GM21723 (cell line): ENCODE measurements at regions not wholly inside any gene's neighbourhood (a gene's known extent, or its start where the extent isn't known, plus 50 kb on each side); places are given as distances from the start of the nearest gene placed in this dataset.

Source experiments
- ATAC-seq: cut with Tn5 transposase; IDR thresholded peaks from one replicate; pipeline ENCODE4 v1.9.1; 2021; ENCODE audit warnings: mild to moderate bottlenecking, moderate library complexity; ENCODE audit not compliant: unreplicated experiment

GRCh38 chr16:86104537-86105048 lies 205.6 kb downstream of the IRF8 start:
- ATAC-seq, result no peak

GRCh38 chr16:86107215-86107825 lies 208.4 kb downstream of the IRF8 start:
- ATAC-seq, result no peak

GRCh38 chr16:86108062-86108461 lies 209.1 kb downstream of the IRF8 start:
- ATAC-seq, result no peak

- ATAC-seq, result no peak
Observed at GRCh38 chr16:86110134-86110533, 211.2 kb downstream of the IRF8 start.

GRCh38 chr16:86110726-86111125 lies 211.8 kb downstream of the IRF8 start:
- no peak for ATAC-seq

GRCh38 chr16:86112178-86112577 lies 213.2 kb downstream of the IRF8 start:
- ATAC-seq, result no peak

GRCh38 chr16:86117235-86117634 lies 218.3 kb downstream of the IRF8 start:
- ATAC-seq, result no peak

- ATAC-seq, result no peak
Observed at GRCh38 chr16:86117756-86118155, 218.8 kb downstream of the IRF8 start.

GRCh38 chr16:86118467-86119307 lies 219.7 kb downstream of the IRF8 start:
- no peak for ATAC-seq

GRCh38 chr16:86120201-86121192 lies 221.5 kb downstream of the IRF8 start:
- ATAC-seq, result no peak

GRCh38 chr16:86121374-86122010 lies 222.5 kb downstream of the IRF8 start:
- no peak for ATAC-seq

- no peak for ATAC-seq
Observed at GRCh38 chr16:86122681-86123342, 223.8 kb downstream of the IRF8 start.

GRCh38 chr16:86124321-86124720 lies 225.4 kb downstream of the IRF8 start:
- ATAC-seq, result no peak

GRCh38 chr16:86126891-86127290 lies 227.9 kb downstream of the IRF8 start:
- no peak for ATAC-seq

GRCh38 chr16:86127366-86127765 lies 228.4 kb downstream of the IRF8 start:
- no peak for ATAC-seq

GRCh38 chr16:86128246-86128645 lies 229.3 kb downstream of the IRF8 start:
- no peak for ATAC-seq

GRCh38 chr16:86129541-86129940 lies 230.6 kb downstream of the IRF8 start:
- ATAC-seq, result no peak

- no peak for ATAC-seq
Observed at GRCh38 chr16:86133377-86133776, 234.4 kb downstream of the IRF8 start.

- ATAC-seq, result no peak
Observed at GRCh38 chr16:86133847-86134375, 234.9 kb downstream of the IRF8 start.
